ENCODE measurements at regions not wholly inside any gene's neighbourhood (a gene's known extent, or its start where the extent isn't known, plus 50 kb on each side); places are given as distances from the start of the nearest gene placed in this dataset.

- H4K91ac ChIP-seq (ENCODE audit: low read length) = no peak overlapping the region
- 85% methylated on average over 2 of the region's 3 CpGs for WGBS
These were observed 249.2 kb upstream of the CLINT1 start for GRCh38 chr5:158108177-158108576.

GRCh38 chr5:158100373-158100888, 241.5 kb upstream of the CLINT1 start:
- Histone ChIP-seq H3K79me1 (replicated peaks; ENCODE audit: low read length, poor library complexity, severe bottlenecking) (no peaks in the 10 kb centered on the region), H3K9me3 (ENCODE audit: control insufficient read depth, low read length) (peaks cover 12% of the 10 kb centered on the region), H3K27me3 (ENCODE audit: control insufficient read depth in 1 of 2, insufficient read depth in 1 of 2, low read length in 2 of 2) (peaks cover 0 to 4% of the 10 kb centered on the region in 2 experiments), H2AFZ (ENCODE audit: low read depth, low read length) (no peak overlapping the region), H3K27ac (ENCODE audit: low read length, poor library complexity, severe bottlenecking) (no peak overlapping the region), H3K9ac (ENCODE audit: low read length) (no peak overlapping the region), H2BK12ac (ENCODE audit: low read length in 2 of 2) (no peak overlapping the region), H3K18ac (ENCODE audit: low read depth in 1 of 2, low read length in 2 of 2) (no peak overlapping the region), H2AK5ac (ENCODE audit: low read length, severe bottlenecking) (no peak overlapping the region), H3K4me2 (ENCODE audit: low read length, poor library complexity, severe bottlenecking) (no peak overlapping the region), H4K8ac (ENCODE audit: low read length) (no peak overlapping the region), H2BK15ac (ENCODE audit: low read depth, poor library complexity, severe bottlenecking) (no peak overlapping the region), H3K4me3 (ENCODE audit: insufficient read depth in 1 of 2, low read depth in 1 of 2, low read length in 2 of 2) (no peak overlapping the region), H2BK120ac (ENCODE audit: low read depth, low read length) (no peak overlapping the region), H3K23ac (ENCODE audit: low read length in 2 of 2) (no peak overlapping the region), H3K36me3 (ENCODE audit: control insufficient read depth in 1 of 2, insufficient read depth in 2 of 2, low read depth in 1 of 2, low read length in 2 of 2) (no peaks in the 10 kb centered on the region), H3K4me1 (ENCODE audit: control insufficient read depth, insufficient read depth, low read depth, low read length) (no peaks in the 10 kb centered on the region), H3K4ac (ENCODE audit: low read depth in 1 of 2, low read length in 2 of 2) (no peak overlapping the region), H3K14ac (ENCODE audit: low read length in 2 of 2) (no peak overlapping the region), H2BK5ac (ENCODE audit: low read depth, low read length, poor library complexity, severe bottlenecking) (no peak overlapping the region), H4K91ac (ENCODE audit: low read length) (no peak overlapping the region)
- WGBS = 80% methylated on average over 1 of the region's 2 CpGs
- DNase-seq = no peak

More at GRCh38 chr5:158108177-158108576, 249.2 kb upstream of the CLINT1 start:
- no peak overlapping the region for H3K14ac ChIP-seq (ENCODE audit: low read length in 2 of 2)
- no peaks in the 10 kb centered on the region for H3K9me3 ChIP-seq (ENCODE audit: control insufficient read depth, low read length)
- H3K36me3 ChIP-seq (ENCODE audit: control insufficient read depth in 1 of 2, insufficient read depth in 2 of 2, low read depth in 1 of 2, low read length in 2 of 2) = no peaks in the 10 kb centered on the region
- H3K27ac ChIP-seq (ENCODE audit: low read length, poor library complexity, severe bottlenecking) = no peak overlapping the region
- H2AK5ac ChIP-seq (ENCODE audit: low read length, severe bottlenecking) = no peak overlapping the region
- no peak overlapping the region for H2BK5ac ChIP-seq (ENCODE audit: low read depth, low read length, poor library complexity, severe bottlenecking)
- H3K18ac ChIP-seq (ENCODE audit: low read depth in 1 of 2, low read length in 2 of 2) = no peak overlapping the region
- H2BK12ac ChIP-seq (ENCODE audit: low read length in 2 of 2) = no peak overlapping the region
- no peaks in the 10 kb centered on the region for H3K27me3 ChIP-seq (ENCODE audit: control insufficient read depth in 1 of 2, insufficient read depth in 1 of 2, low read length in 2 of 2)
- no peak overlapping the region for H2AFZ ChIP-seq (ENCODE audit: low read depth, low read length)
- no peak overlapping the region for H3K4me3 ChIP-seq (ENCODE audit: insufficient read depth in 1 of 2, low read depth in 1 of 2, low read length in 2 of 2)
- no peak overlapping the region for H3K4me2 ChIP-seq (ENCODE audit: low read length, poor library complexity, severe bottlenecking)
- H3K79me1 ChIP-seq (replicated peaks; ENCODE audit: low read length, poor library complexity, severe bottlenecking) = no peaks in the 10 kb centered on the region
- H3K9ac ChIP-seq (ENCODE audit: low read length) = no peak overlapping the region
- no peak overlapping the region for H3K4ac ChIP-seq (ENCODE audit: low read depth in 1 of 2, low read length in 2 of 2)
- no peak overlapping the region for H3K23ac ChIP-seq (ENCODE audit: low read length in 2 of 2)
- no peak overlapping the region for H2BK120ac ChIP-seq (ENCODE audit: low read depth, low read length)
- no peaks in the 10 kb centered on the region for H3K4me1 ChIP-seq (ENCODE audit: control insufficient read depth, insufficient read depth, low read depth, low read length)
- no peak overlapping the region for H4K8ac ChIP-seq (ENCODE audit: low read length)
- H2BK15ac ChIP-seq (ENCODE audit: low read depth, poor library complexity, severe bottlenecking) = no peak overlapping the region
- no peak for DNase-seq

- no peak overlapping the region for H2AK5ac ChIP-seq (ENCODE audit: low read length, severe bottlenecking)
- no peak overlapping the region for H2BK5ac ChIP-seq (ENCODE audit: low read depth, low read length, poor library complexity, severe bottlenecking)
- H3K9ac ChIP-seq (ENCODE audit: low read length) = no peak overlapping the region
- H3K4me1 ChIP-seq (ENCODE audit: control insufficient read depth, insufficient read depth, low read depth, low read length) = no peaks in the 10 kb centered on the region
- H2BK12ac ChIP-seq (ENCODE audit: low read length in 2 of 2) = no peak overlapping the region
- no peak overlapping the region for H4K8ac ChIP-seq (ENCODE audit: low read length)
- H3K27me3 ChIP-seq (ENCODE audit: control insufficient read depth in 1 of 2, insufficient read depth in 1 of 2, low read length in 2 of 2) = peaks cover 0 to 4% of the 10 kb centered on the region in 2 experiments
- no peak overlapping the region for H3K18ac ChIP-seq (ENCODE audit: low read depth in 1 of 2, low read length in 2 of 2)
- no peak overlapping the region for H2BK15ac ChIP-seq (ENCODE audit: low read depth, poor library complexity, severe bottlenecking)
- no peak for DNase-seq
- no peak overlapping the region for H3K4me2 ChIP-seq (ENCODE audit: low read length, poor library complexity, severe bottlenecking)
- H3K27ac ChIP-seq (ENCODE audit: low read length, poor library complexity, severe bottlenecking) = no peak overlapping the region
- no peak overlapping the region for H4K91ac ChIP-seq (ENCODE audit: low read length)
- no peak overlapping the region for H3K14ac ChIP-seq (ENCODE audit: low read length in 2 of 2)
- no peak overlapping the region for H3K23ac ChIP-seq (ENCODE audit: low read length in 2 of 2)
- H2AFZ ChIP-seq (ENCODE audit: low read depth, low read length) = no peak overlapping the region
- no peaks in the 10 kb centered on the region for H3K36me3 ChIP-seq (ENCODE audit: control insufficient read depth in 1 of 2, insufficient read depth in 2 of 2, low read depth in 1 of 2, low read length in 2 of 2)
- no peak overlapping the region for H3K4ac ChIP-seq (ENCODE audit: low read depth in 1 of 2, low read length in 2 of 2)
- H3K9me3 ChIP-seq (ENCODE audit: control insufficient read depth, low read length) = peaks cover 12% of the 10 kb centered on the region
- H2BK120ac ChIP-seq (ENCODE audit: low read depth, low read length) = no peak overlapping the region
- H3K79me1 ChIP-seq (replicated peaks; ENCODE audit: low read length, poor library complexity, severe bottlenecking) = no peaks in the 10 kb centered on the region
- H3K4me3 ChIP-seq (ENCODE audit: insufficient read depth in 1 of 2, low read depth in 1 of 2, low read length in 2 of 2) = no peak overlapping the region
- 86% methylated on average over 8 of the region's 12 CpGs for WGBS
These were observed 240.7 kb upstream of the CLINT1 start for GRCh38 chr5:158099571-158100105.

- peaks cover 12% of the 10 kb centered on the region for H3K9me3 ChIP-seq (ENCODE audit: control insufficient read depth, low read length)
- no peak overlapping the region for H2BK120ac ChIP-seq (ENCODE audit: low read depth, low read length)
- H3K4me3 ChIP-seq (ENCODE audit: insufficient read depth in 1 of 2, low read depth in 1 of 2, low read length in 2 of 2) = no peak overlapping the region
- no peaks in the 10 kb centered on the region for H3K4me1 ChIP-seq (ENCODE audit: control insufficient read depth, insufficient read depth, low read depth, low read length)
- no peaks in the 10 kb centered on the region for H3K36me3 ChIP-seq (ENCODE audit: control insufficient read depth in 1 of 2, insufficient read depth in 2 of 2, low read depth in 1 of 2, low read length in 2 of 2)
- peaks cover 0 to 4% of the 10 kb centered on the region in 2 experiments for H3K27me3 ChIP-seq (ENCODE audit: control insufficient read depth in 1 of 2, insufficient read depth in 1 of 2, low read length in 2 of 2)
- H2AK5ac ChIP-seq (ENCODE audit: low read length, severe bottlenecking) = no peak overlapping the region
- WGBS = no CpG with 5 or more reads among the region's 1 CpG
- H2BK15ac ChIP-seq (ENCODE audit: low read depth, poor library complexity, severe bottlenecking) = no peak overlapping the region
- H2BK5ac ChIP-seq (ENCODE audit: low read depth, low read length, poor library complexity, severe bottlenecking) = no peak overlapping the region
- no peak overlapping the region for H3K4ac ChIP-seq (ENCODE audit: low read depth in 1 of 2, low read length in 2 of 2)
- H4K8ac ChIP-seq (ENCODE audit: low read length) = no peak overlapping the region
- no peak overlapping the region for H3K23ac ChIP-seq (ENCODE audit: low read length in 2 of 2)
- no peak overlapping the region for H4K91ac ChIP-seq (ENCODE audit: low read length)
- H3K18ac ChIP-seq (ENCODE audit: low read depth in 1 of 2, low read length in 2 of 2) = no peak overlapping the region
- H3K4me2 ChIP-seq (ENCODE audit: low read length, poor library complexity, severe bottlenecking) = no peak overlapping the region
- H3K79me1 ChIP-seq (replicated peaks; ENCODE audit: low read length, poor library complexity, severe bottlenecking) = no peaks in the 10 kb centered on the region
- no peak overlapping the region for H2BK12ac ChIP-seq (ENCODE audit: low read length in 2 of 2)
- H2AFZ ChIP-seq (ENCODE audit: low read depth, low read length) = no peak overlapping the region
- no peak overlapping the region for H3K27ac ChIP-seq (ENCODE audit: low read length, poor library complexity, severe bottlenecking)
- H3K9ac ChIP-seq (ENCODE audit: low read length) = no peak overlapping the region
- H3K14ac ChIP-seq (ENCODE audit: low read length in 2 of 2) = no peak overlapping the region
- no peak for DNase-seq
These were observed 237.9 kb upstream of the CLINT1 start for GRCh38 chr5:158096835-158097234.

Data from mesenchymal stem cell (in vitro differentiated cells and primary cell).